ENCODE measurements at regions not wholly inside any gene's neighbourhood (a gene's known extent, or its start where the extent isn't known, plus 50 kb on each side); places are given as distances from the start of the nearest gene placed in this dataset.

- TF ChIP-seq TBL1XR1 (IDR thresholded peaks at IDR 0.05; ENCODE audit: low read length in 2 of 2) (no peak), JUN (IDR thresholded peaks at IDR 0.05; ENCODE audit: borderline replicate concordance, low read depth, low read length) (no peak), JUN (CRISPR knock-in tag; IDR thresholded peaks at IDR 0.05; ENCODE audit: borderline replicate concordance) (no peak), LEF1 (IDR thresholded peaks at IDR 0.05) (no peak), RAD51 (IDR thresholded peaks at IDR 0.05; ENCODE audit: borderline replicate concordance, low read depth) (no peak), EHMT2 (IDR thresholded peaks at IDR 0.05) (no peak), ZNF407 (IDR thresholded peaks at IDR 0.05; ENCODE audit: low read depth) (no peak), ZNF146 (CRISPR knock-in tag; IDR thresholded peaks at IDR 0.05; ENCODE audit: unreplicated experiment) (no peak), FOXK1 (CRISPR knock-in tag; IDR thresholded peaks at IDR 0.05; ENCODE audit: borderline replicate concordance) (no peak), HDAC6 (IDR thresholded peaks at IDR 0.05; ENCODE audit: low read depth, low read length) (no peak), BCLAF1 (IDR thresholded peaks at IDR 0.05; ENCODE audit: borderline replicate concordance in 1 of 2, control insufficient read depth in 1 of 2, low read depth in 2 of 2, low read length in 1 of 2) (no peak), NRF1 (conservative IDR thresholded peaks at IDR 0.05 in 1 of 2, IDR thresholded peaks at IDR 0.05 in 1 of 2) (no peak), PCBP2 (IDR thresholded peaks at IDR 0.05; ENCODE audit: low read depth, low read length, poor library complexity, severe bottlenecking) (no peak), PHF21A (IDR thresholded peaks at IDR 0.05; ENCODE audit: borderline replicate concordance, low read depth) (no peak), HNRNPL (IDR thresholded peaks at IDR 0.05; ENCODE audit: low read depth, low read length) (no peak), CEBPB (tag; IDR thresholded peaks at IDR 0.05) (no peak), SMAD4 (CRISPR knock-in tag; conservative IDR thresholded peaks at IDR 0.05) (0 out of 2 replicates have a peak, but pooled peaks have one; percentile 35), RFX7 (CRISPR knock-in tag; IDR thresholded peaks at IDR 0.05) (no peak), MBD2 (IDR thresholded peaks at IDR 0.05; ENCODE audit: borderline replicate concordance, low read depth) (no peak)
These were observed 112.3 kb upstream of the IRF2BP2 start (continued) for GRCh38 chr1:234722270-234722704.

Data from K562 (cell line).